ENCODE measurements at regions not wholly inside any gene's neighbourhood (a gene's known extent, or its start where the extent isn't known, plus 50 kb on each side); places are given as distances from the start of the nearest gene placed in this dataset.
A peak's percentile ranks its signal among the peaks of the same experiment; 100 is the strongest.

GRCh38 chr11:123378096-123378495 lies 52.0 kb upstream of the GRAMD1B start:
- H3K9me3 Mint-ChIP-seq, result peaks cover 0 to 4% of the 10 kb centered on the region in 2 donors
- DNase-seq (no peak), ATAC-seq (no peak)
- H3K4me1 Mint-ChIP-seq, result peaks cover 10% of the 10 kb centered on the region
- no peak overlapping the region for H3K4me3 Mint-ChIP-seq
- H3K27ac Mint-ChIP-seq, result no peak overlapping the region
- peaks cover 41% of the 10 kb centered on the region for H3K27me3 Mint-ChIP-seq

- Mint-ChIP-seq H3K27ac (no peak overlapping the region), H3K27me3 (peaks cover 42% of the 10 kb centered on the region), H3K4me1 (peaks cover 10% of the 10 kb centered on the region), H3K9me3 (peaks cover 0 to 4% of the 10 kb centered on the region in 2 donors), H3K4me3 (no peak overlapping the region)
- ATAC-seq, result no peak
- DNase-seq, result no peak
Observed at GRCh38 chr11:123377355-123377754, 52.7 kb upstream of the GRAMD1B start.

GRCh38 chr11:123375832-123376231 lies 54.2 kb upstream of the GRAMD1B start:
- peaks cover 49% of the 10 kb centered on the region for H3K27me3 Mint-ChIP-seq
- ATAC-seq (no peak), DNase-seq (no peak)
- H3K9me3 Mint-ChIP-seq, result peaks cover 0 to 3% of the 10 kb centered on the region in 2 donors
- no peak overlapping the region for H3K4me3 Mint-ChIP-seq
- H3K27ac Mint-ChIP-seq, result no peak overlapping the region
- peaks cover 11% of the 10 kb centered on the region for H3K4me1 Mint-ChIP-seq

- Mint-ChIP-seq H3K4me1 (peaks cover 15% of the 10 kb centered on the region), H3K4me3 (no peak overlapping the region), H3K27ac (no peak overlapping the region), H3K27me3 (peaks cover 52% of the 10 kb centered on the region), H3K9me3 (no peaks in the 10 kb centered on the region)
- DNase-seq (no peak), ATAC-seq (no peak)
Observed at GRCh38 chr11:123374622-123374968, 55.5 kb upstream of the GRAMD1B start.

GRCh38 chr11:123373754-123374621 lies 56.1 kb upstream of the GRAMD1B start:
- H3K4me1 Mint-ChIP-seq, result peaks cover 15% of the 10 kb centered on the region
- ATAC-seq, result peak; percentile 55
- no peak for DNase-seq
- H3K27me3 Mint-ChIP-seq, result peaks cover 58% of the 10 kb centered on the region
- H3K27ac Mint-ChIP-seq, result no peak overlapping the region
- no peaks in the 10 kb centered on the region for H3K9me3 Mint-ChIP-seq
- H3K4me3 Mint-ChIP-seq, result no peak overlapping the region

- Mint-ChIP-seq H3K27ac (no peak overlapping the region), H3K4me3 (no peak overlapping the region), H3K9me3 (no peaks in the 10 kb centered on the region), H3K27me3 (peaks cover 64% of the 10 kb centered on the region), H3K4me1 (peaks cover 7% of the 10 kb centered on the region)
- ATAC-seq, result no peak
- no peak for DNase-seq
Observed at GRCh38 chr11:123371506-123372297, 58.4 kb upstream of the GRAMD1B start.

GRCh38 chr11:123366924-123367323 lies 63.1 kb upstream of the GRAMD1B start:
- DNase-seq (no peak), ATAC-seq (no peak)
- Mint-ChIP-seq H3K4me3 (no peak overlapping the region), H3K27ac (no peak overlapping the region), H3K9me3 (no peaks in the 10 kb centered on the region), H3K27me3 (peaks cover 82% of the 10 kb centered on the region), H3K4me1 (peaks cover 19% of the 10 kb centered on the region)

- H3K4me1 Mint-ChIP-seq, result peaks cover 24% of the 10 kb centered on the region
- ATAC-seq (no peak), DNase-seq (no peak)
- H3K9me3 Mint-ChIP-seq, result no peaks in the 10 kb centered on the region
- no peak overlapping the region for H3K4me3 Mint-ChIP-seq
- H3K27ac Mint-ChIP-seq, result no peak overlapping the region
- peaks cover 83% of the 10 kb centered on the region for H3K27me3 Mint-ChIP-seq
Observed at GRCh38 chr11:123365955-123366354, 64.1 kb upstream of the GRAMD1B start.

- ATAC-seq, result no peak
- Mint-ChIP-seq H3K27ac (no peak overlapping the region), H3K9me3 (no peaks in the 10 kb centered on the region), H3K4me1 (peaks cover 30% of the 10 kb centered on the region), H3K4me3 (no peak overlapping the region), H3K27me3 (peaks cover 85% of the 10 kb centered on the region)
- no peak for DNase-seq
Observed at GRCh38 chr11:123364080-123364479, 66.0 kb upstream of the GRAMD1B start.

- Mint-ChIP-seq H3K4me3 (no peak overlapping the region), H3K9me3 (no peaks in the 10 kb centered on the region), H3K27me3 (peaks cover 85% of the 10 kb centered on the region), H3K27ac (no peak overlapping the region), H3K4me1 (peaks cover 30% of the 10 kb centered on the region)
- no peak for ATAC-seq
- no peak for DNase-seq
Observed at GRCh38 chr11:123363556-123363955, 66.5 kb upstream of the GRAMD1B start.

- no peak overlapping the region for H3K27ac Mint-ChIP-seq
- ATAC-seq, result no peak
- no peak for DNase-seq
- no peaks in the 10 kb centered on the region for H3K9me3 Mint-ChIP-seq
- peaks cover 85% of the 10 kb centered on the region for H3K27me3 Mint-ChIP-seq
- peaks cover 33% of the 10 kb centered on the region for H3K4me1 Mint-ChIP-seq
- peak overlapping the region; percentile 55 to 64 for H3K4me3 Mint-ChIP-seq
Observed at GRCh38 chr11:123362941-123363340, 67.1 kb upstream of the GRAMD1B start.

GRCh38 chr11:123362186-123362585 lies 67.9 kb upstream of the GRAMD1B start:
- no peak for ATAC-seq
- H3K9me3 Mint-ChIP-seq, result no peaks in the 10 kb centered on the region
- peaks cover 40% of the 10 kb centered on the region for H3K4me1 Mint-ChIP-seq
- DNase-seq, result no peak
- H3K4me3 Mint-ChIP-seq, result no peak overlapping the region
- H3K27me3 Mint-ChIP-seq, result peaks cover 77% of the 10 kb centered on the region
- no peak overlapping the region for H3K27ac Mint-ChIP-seq

- H3K27ac Mint-ChIP-seq, result no peak overlapping the region
- ATAC-seq (no peak), DNase-seq (no peak)
- H3K4me1 Mint-ChIP-seq, result peaks cover 50% of the 10 kb centered on the region
- peak overlapping the region in 1 of 2 donors; percentile 20 for H3K4me3 Mint-ChIP-seq
- peaks cover 71% of the 10 kb centered on the region for H3K27me3 Mint-ChIP-seq
- H3K9me3 Mint-ChIP-seq, result no peaks in the 10 kb centered on the region
Observed at GRCh38 chr11:123361110-123361509, 69.0 kb upstream of the GRAMD1B start.

GRCh38 chr11:123360267-123360936 lies 69.7 kb upstream of the GRAMD1B start:
- DNase-seq (no peak), ATAC-seq (no peak)
- Mint-ChIP-seq H3K27me3 (peaks cover 70% of the 10 kb centered on the region), H3K4me1 (peaks cover 50% of the 10 kb centered on the region), H3K4me3 (peak overlapping the region; percentile 25 to 46), H3K9me3 (no peaks in the 10 kb centered on the region), H3K27ac (no peak overlapping the region)

GRCh38 chr11:123357990-123358827 lies 71.9 kb upstream of the GRAMD1B start:
- Mint-ChIP-seq H3K4me1 (peaks cover 45% of the 10 kb centered on the region), H3K27ac (peak overlapping the region in 1 of 2 donors; percentile 84), H3K4me3 (peak overlapping the region; percentile 86 to 98), H3K9me3 (no peaks in the 10 kb centered on the region), H3K27me3 (peaks cover 60% of the 10 kb centered on the region)
- peak; percentile 45 to 49 for DNase-seq
- peak; percentile 81 for ATAC-seq
